Hematopoietic multipotent progenitor cell treated with erythropoietin and hydrocortisone succinate and interleukin-3 and kit ligand, for 17 days (in vitro differentiated cells): ENCODE measurements at regions not wholly inside any gene's neighbourhood (a gene's known extent, or its start where the extent isn't known, plus 50 kb on each side); places are given as distances from the start of the nearest gene placed in this dataset.

Experiments
- DNase-seq: peaks from one replicate; pipeline ENCODE4 v3.0.0-alpha.2; 2015; ENCODE audit warnings: low spot score

GRCh38 chr2:65536596-65536995 is 104.2 kb upstream of the SPRED2 start:
- no peak for DNase-seq

- DNase-seq: no peak
Measured at GRCh38 chr2:65532937-65533336, 100.5 kb upstream of the SPRED2 start.

- no peak for DNase-seq
Measured at GRCh38 chr2:65532326-65532725, 99.9 kb upstream of the SPRED2 start.

GRCh38 chr2:65530547-65531320 is 98.3 kb upstream of the SPRED2 start:
- DNase-seq: no peak

DNA sequence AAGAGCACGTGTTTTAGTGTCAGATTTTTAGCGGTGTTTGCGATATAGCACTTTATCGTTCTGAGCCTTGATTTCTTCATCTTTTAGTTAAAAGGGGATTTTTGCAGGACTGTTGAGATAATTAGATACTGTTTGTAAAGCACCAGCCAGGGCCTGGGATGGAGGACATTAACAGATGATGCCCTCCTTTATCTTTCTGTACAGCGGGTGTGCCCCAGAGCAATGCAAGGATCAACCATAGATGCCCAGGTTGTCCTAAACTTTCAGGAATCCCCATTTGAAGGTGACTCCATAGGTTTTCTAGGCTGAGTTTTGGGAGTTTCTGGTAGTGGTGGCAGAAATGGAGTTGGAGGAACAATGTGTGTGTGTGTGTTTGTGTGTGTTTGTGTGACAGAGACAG is 97.0 kb upstream of the SPRED2 start:
- no peak for DNase-seq

DNA sequence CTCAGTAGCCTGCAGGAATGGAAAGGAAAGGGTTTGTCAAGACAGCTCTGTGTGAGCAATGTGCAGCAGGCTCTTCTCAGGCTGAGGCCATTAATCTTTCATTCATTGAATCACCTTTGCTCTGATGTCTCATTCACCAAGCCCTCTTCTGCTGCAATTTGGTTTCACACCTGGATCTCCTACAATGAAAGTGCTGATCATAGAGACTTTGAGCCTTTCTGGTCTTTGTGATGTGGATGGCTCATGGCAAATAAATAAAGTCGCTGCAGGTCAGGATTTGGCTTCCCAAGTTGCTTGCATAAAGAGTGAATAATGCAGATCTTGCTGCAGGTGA is 95.8 kb upstream of the SPRED2 start:
- no peak for DNase-seq

DNA sequence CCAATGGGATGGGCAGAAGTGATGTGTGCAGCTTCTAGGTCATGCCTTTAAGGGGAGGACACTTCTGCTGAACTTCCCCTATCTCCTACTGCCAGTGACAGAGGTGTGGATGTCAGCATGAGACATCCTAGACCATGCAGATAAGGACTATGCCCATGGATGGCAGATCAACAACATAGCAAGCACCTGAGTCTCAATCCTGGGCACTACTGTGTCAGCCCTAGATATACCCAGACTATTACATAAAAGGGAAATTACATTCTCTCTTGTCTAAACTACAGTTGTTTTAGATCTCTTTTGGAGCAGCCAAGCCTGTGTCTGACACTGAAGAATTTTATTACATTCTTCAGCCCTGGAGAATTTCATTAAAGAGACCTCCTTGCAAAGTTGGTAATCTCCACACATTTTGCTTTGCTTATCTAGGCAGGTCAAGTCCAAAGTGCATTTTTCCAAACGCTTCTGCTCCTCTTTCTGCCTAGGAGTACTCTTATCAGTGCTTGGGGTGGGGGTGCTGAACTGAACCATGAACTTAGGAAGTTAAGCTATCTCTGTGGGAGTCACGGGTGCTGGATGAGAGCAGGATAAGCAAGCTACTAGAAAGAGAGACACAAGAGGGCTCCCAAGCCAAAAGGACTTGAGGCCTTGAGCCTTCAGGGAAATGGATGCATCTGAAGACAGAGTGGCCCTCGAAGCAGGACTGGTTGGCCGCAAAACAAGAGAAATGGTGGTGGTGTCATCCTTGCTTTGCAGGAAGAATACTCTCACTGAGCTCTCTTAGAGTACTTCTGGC is 95.2 kb upstream of the SPRED2 start:
- DNase-seq: peak; percentile 8

DNA sequence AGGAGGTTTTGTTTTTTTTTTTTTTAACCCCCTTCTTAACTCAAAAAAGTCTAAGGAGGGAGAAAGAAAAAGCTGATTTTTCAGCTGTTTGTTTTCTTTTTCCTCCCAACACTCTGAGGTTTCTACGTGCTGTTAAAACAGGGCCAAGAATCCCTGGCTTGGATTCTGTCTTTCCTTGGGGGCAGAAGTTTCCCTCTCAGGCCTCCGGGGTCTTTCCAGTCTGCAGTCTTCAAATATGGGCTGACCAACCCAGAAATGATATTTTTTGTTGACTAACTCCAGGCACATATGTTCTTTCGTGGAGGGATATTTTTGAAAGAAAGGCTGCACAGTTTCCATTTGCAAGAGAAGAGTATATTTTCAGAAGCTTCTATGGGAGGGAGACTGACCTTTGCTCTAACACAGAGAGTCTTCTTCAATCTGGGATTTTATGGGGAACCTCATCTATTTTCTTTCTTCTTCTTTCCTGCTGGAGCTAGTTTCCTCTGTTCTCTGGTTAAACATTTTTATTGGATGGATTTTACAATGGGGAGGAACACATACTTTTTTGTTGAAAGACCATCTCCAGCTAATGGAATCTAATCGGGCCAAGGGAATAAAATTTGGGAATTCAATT is 93.3 kb upstream of the SPRED2 start:
- no peak for DNase-seq

- DNase-seq: no peak
Measured at GRCh38 chr2:65522922-65523321, 90.5 kb upstream of the SPRED2 start.

DNA sequence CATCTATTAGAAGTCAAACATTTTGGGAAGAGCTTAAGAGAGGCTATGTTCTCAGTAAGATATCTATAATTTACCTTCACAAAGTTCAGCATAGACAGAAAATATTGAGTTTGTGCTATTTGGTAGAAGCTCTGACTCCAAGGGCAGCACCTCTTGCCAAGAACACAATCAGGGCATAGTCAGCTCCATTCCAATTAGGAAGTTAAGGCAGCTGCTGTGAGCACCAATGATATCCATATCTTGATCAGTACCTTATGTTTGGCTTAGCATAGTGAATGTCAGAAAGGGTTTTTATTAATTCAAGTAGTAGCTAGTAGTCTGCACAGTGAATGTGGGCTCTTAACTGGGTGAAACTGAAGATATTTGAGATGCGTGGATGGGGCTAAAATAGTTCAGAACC is 86.4 kb upstream of the SPRED2 start:
- no peak for DNase-seq

- DNase-seq: no peak
Measured at GRCh38 chr2:65514555-65515195, 82.3 kb upstream of the SPRED2 start.

GRCh38 chr2:65512783-65513182 is 80.4 kb upstream of the SPRED2 start:
- DNase-seq: no peak

DNA sequence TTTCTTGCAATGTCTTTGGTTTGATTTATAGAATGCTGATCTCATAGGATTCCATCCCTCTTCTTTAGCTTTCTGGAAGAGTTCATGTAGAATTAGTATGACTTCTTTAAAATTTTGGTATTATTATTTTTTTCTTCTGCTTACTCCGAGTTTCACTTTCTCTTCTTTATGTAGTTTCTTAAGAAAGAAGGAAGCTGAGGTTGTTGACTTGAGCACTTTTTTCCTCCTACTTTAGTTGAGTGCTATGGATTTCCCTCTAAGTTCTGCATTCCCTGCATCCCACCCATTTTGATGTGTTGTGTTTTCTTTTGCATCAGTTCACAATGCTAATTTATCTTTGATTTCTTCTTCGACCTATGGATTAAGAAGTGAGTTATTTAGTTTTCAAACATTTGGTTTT is 78.9 kb upstream of the SPRED2 start:
- DNase-seq: no peak

GRCh38 chr2:65508225-65508624 is 75.8 kb upstream of the SPRED2 start:
- no peak for DNase-seq

DNA sequence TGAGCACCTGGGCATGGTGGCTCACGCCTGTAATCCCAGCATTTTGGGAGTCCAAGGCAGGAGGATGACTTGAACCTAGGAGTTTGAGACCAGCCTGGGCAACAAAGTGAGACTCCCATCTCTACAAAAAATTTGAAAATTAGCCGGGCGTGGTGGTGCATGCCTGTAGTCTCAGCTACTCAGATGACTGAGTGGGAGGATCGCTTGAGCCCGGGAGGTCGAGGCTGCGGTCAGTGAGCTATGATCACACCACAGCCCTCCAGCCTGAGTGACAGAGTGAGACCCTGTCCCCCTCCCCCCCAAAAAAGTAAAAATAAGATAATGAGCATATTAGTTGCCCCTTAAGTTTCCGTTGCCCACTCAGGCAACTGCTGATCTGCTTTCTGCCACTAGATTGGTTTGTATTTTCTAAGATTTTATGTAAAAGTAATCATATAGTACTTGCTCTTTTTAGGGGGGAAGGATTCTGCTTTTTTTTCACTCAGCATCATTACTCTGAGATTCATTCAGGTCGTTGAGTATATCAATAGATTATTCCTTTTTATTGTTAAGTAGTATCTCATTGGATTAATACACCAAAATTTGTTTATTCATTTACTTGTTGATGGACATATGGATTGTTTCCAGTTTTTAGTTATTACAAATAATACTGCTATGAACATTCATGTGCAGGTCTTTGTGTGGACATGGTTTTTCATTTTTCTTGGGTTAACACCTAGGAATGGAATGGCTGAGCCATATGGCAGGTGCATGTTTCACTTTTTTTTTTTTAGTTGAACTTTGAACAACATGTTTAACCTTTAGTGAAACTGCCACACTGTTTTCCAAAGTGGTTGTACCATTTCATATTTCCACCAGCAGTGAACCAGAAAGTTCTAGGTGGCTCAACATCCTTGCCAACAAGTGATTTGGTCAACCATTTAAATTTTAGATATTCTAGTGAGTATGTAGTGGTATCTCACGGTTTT is 75.0 kb upstream of the SPRED2 start:
- DNase-seq: no peak

- no peak for DNase-seq
Measured at GRCh38 chr2:65504814-65505697, 72.7 kb upstream of the SPRED2 start.

DNA sequence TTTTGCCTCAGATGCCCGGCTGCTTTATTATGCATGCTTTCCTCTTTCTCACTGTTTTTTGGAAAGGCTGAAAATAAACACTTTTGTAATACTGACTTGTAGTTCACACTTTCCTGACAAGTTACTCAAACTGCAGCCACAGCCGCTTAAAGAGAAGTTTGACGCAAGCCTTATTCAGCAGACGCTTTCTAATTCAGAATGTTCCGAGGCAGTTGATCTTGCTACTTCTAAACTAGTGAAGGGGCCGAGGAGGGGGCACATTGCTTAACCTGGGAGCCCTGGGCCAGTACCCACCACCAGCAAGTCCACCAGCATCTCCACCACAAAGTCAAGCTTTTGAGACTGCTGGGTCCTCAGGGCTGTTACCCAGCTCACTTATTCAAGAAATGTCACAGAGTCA is 71.8 kb upstream of the SPRED2 start:
- no peak for DNase-seq

DNA sequence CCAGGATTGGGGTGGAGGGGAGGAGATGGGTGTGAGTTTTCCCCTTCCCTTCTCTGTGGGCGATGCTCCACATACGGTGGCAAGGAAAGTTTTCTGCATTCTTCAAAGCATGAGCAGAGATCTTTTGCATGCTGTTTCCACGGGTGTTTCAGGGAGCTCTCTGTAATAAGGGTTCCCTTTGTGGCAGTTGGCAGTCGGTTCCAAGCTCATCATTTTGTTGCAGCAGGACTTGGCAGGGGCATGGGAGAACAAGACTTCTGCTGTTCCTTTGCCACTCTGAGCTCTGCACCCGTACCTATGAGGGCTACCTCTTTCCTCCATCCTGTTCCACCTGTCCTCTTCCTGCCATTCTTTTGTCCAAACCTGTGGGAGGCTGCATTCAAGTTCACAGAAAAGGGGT is 71.3 kb upstream of the SPRED2 start:
- no peak for DNase-seq

- DNase-seq: no peak
Measured at GRCh38 chr2:65501836-65502235, 69.4 kb upstream of the SPRED2 start.

DNA sequence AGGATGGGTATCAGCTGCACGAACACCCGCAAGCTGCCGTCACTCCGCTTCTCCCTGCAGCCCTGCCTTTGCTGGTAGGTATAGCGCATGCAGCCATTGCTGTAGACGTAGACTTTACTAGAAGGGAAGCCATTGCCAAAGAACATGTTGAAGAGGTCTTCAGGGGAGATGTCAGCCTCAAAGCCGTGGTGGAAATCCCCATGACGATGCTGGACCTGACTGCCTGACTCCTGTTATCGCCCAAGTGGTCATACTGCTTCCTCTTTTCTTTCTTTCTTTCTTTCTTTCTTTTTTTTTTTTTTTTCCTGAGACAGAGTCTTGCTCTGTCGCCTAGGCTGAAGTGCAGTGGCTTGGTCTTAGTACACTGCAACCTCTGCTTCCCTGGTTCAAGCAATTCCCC is 68.7 kb upstream of the SPRED2 start:
- no peak for DNase-seq
